Esophagus squamous epithelium (tissue), 4 donors: ENCODE measurements at regions not wholly inside any gene's neighbourhood (a gene's known extent, or its start where the extent isn't known, plus 50 kb on each side); places are given as distances from the start of the nearest gene placed in this dataset.

ENCODE experiments used
- POLR2A ChIP-seq, 4 donors: fragments of 450-650 bp; IDR thresholded peaks; one replicate each; pipeline ENCODE4 v1.6.1; 2017; ENCODE audit warnings: antibody characterized with exemption in 4 of 4, mild to moderate bottlenecking in 4 of 4, moderate library complexity in 3 of 4
- TF ChIP-seq, protein P1 (sequence below), 6 experiments: fragments of 450-650 bp in 4 of 6; fragments of 200-600 bp in 2 of 6; sonication (generic) in 2 of 6; IDR thresholded peaks; one replicate each; pipeline ENCODE4 v1.5.1; 2016 to 2019; ENCODE audit warnings: antibody characterized with exemption in 6 of 6, mild to moderate bottlenecking in 4 of 6, moderate library complexity in 4 of 6

- TF ChIP-seq, protein P1, sequence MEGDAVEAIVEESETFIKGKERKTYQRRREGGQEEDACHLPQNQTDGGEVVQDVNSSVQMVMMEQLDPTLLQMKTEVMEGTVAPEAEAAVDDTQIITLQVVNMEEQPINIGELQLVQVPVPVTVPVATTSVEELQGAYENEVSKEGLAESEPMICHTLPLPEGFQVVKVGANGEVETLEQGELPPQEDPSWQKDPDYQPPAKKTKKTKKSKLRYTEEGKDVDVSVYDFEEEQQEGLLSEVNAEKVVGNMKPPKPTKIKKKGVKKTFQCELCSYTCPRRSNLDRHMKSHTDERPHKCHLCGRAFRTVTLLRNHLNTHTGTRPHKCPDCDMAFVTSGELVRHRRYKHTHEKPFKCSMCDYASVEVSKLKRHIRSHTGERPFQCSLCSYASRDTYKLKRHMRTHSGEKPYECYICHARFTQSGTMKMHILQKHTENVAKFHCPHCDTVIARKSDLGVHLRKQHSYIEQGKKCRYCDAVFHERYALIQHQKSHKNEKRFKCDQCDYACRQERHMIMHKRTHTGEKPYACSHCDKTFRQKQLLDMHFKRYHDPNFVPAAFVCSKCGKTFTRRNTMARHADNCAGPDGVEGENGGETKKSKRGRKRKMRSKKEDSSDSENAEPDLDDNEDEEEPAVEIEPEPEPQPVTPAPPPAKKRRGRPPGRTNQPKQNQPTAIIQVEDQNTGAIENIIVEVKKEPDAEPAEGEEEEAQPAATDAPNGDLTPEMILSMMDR (IDR thresholded peaks at IDR 0.05): no peak
- no peak for TF ChIP-seq POLR2A (IDR thresholded peaks at IDR 0.05)
These were observed 191.4 kb downstream of the THBS2 start for GRCh38 chr6:169062272-169062671.
